Activated CD8-positive, alpha-beta memory T cell treated with anti-CD3 and anti-CD28 coated beads, Interleukin-2, amount 10 ng/mL, durations not matched to agents 7 days and 5 days (primary cell): ENCODE measurements at regions not wholly inside any gene's neighbourhood (a gene's known extent, or its start where the extent isn't known, plus 50 kb on each side); places are given as distances from the start of the nearest gene placed in this dataset.

ENCODE experiments used
- ATAC-seq: fragments of 150-1000 bp; cut with Tn5 transposase; one replicate; pipeline ENCODE4 v1.10.0; 2021; ENCODE audit warnings: moderate library complexity
- CTCF ChIA-PET: fragments of 350-600 bp; sonication (Branson Sonifier 250); formaldehyde crosslinking; loops from one replicate; lab custom pipeline; 2021; ENCODE audit warnings: antibody characterized with exemption; lab: Charles Lee
- DNase-seq: peaks from one replicate; pipeline ENCODE4 v3.0.0-alpha.2; 2020
- H3K27ac Mint-ChIP-seq: one replicate; pipeline ENCODE4 v1.8.0; 2021; ENCODE audit warnings: mild to moderate bottlenecking, mixed read lengths
- H3K27me3 Mint-ChIP-seq: one replicate; pipeline ENCODE4 v1.8.0; 2021; ENCODE audit warnings: mixed read lengths
- H3K36me3 Mint-ChIP-seq: one replicate; pipeline ENCODE4 v1.8.0; 2021; ENCODE audit warnings: mild to moderate bottlenecking, mixed read lengths
- H3K4me1 Mint-ChIP-seq: one replicate; pipeline ENCODE4 v1.8.0; 2021; ENCODE audit warnings: mixed read lengths
- H3K4me3 Mint-ChIP-seq: one replicate; pipeline ENCODE4 v1.8.0; 2021; ENCODE audit warnings: mild to moderate bottlenecking, moderate library complexity, mixed read lengths
- H3K9me3 Mint-ChIP-seq: one replicate; pipeline ENCODE4 v1.8.0; 2022; ENCODE audit warnings: low read depth, mixed read lengths

DNA sequence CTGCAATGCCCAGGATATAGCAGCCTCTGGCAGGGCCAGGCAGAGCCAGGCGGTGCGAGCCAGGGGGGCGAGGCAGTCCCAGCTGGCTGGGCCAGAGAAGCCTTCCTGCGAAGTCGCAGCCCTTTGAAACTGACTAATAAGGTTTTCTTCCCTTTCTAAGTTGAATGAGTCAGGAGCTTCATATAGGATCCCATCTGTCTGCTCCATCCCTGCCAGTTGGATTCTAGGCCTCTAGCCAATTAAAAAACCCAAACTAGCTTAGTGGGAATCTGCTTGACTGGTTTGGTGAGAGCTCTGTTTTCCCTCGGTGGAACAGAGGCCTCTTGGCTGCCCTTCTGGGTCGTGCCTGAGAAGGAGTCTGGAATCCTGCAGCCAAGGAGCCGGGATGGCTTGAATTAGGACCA, 70.1 kb upstream of the RAPGEF1 start:
- H3K27me3 Mint-ChIP-seq = peaks cover 33% of the 10 kb centered on the region
- DNase-seq (no peak), ATAC-seq (no peak)
- no peaks in the 10 kb centered on the region for H3K4me1 Mint-ChIP-seq
- no peak overlapping the region for H3K4me3 Mint-ChIP-seq
- CTCF ChIA-PET = interaction anchor here (1.9 kb wide), 1 partner anchor 47 kb away, joined by 6 read pairs; no protein-coding TSS in a partner anchor
- H3K27ac Mint-ChIP-seq = no peak overlapping the region
- H3K9me3 Mint-ChIP-seq = no peaks in the 10 kb centered on the region
- no peaks in the 10 kb centered on the region for H3K36me3 Mint-ChIP-seq

DNA sequence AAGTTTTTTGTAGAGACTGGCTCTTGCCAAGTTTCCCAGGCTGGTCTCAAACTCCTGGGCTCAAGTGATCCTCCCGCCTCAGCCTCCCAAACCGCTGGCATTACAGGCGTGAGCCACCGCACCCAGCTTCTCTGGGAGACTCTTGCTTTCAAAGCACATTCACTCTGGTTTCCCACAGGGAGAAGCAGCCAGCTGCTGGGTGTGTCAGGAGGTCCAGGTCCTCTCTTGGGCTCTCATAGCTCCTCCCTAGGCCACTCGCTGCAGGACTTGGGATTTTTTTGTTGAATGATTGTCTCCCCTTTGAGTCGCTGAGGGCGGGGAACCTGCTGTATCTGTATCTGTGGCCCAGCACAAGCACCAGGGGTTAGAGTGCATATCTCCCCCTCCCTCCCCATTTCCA, 68.4 kb upstream of the RAPGEF1 start:
- ATAC-seq (no peak), DNase-seq (no peak)
- CTCF ChIA-PET = interaction anchor here (1.9 kb wide), 1 partner anchor 46 kb away, joined by 6 read pairs; no protein-coding TSS in a partner anchor

DNA sequence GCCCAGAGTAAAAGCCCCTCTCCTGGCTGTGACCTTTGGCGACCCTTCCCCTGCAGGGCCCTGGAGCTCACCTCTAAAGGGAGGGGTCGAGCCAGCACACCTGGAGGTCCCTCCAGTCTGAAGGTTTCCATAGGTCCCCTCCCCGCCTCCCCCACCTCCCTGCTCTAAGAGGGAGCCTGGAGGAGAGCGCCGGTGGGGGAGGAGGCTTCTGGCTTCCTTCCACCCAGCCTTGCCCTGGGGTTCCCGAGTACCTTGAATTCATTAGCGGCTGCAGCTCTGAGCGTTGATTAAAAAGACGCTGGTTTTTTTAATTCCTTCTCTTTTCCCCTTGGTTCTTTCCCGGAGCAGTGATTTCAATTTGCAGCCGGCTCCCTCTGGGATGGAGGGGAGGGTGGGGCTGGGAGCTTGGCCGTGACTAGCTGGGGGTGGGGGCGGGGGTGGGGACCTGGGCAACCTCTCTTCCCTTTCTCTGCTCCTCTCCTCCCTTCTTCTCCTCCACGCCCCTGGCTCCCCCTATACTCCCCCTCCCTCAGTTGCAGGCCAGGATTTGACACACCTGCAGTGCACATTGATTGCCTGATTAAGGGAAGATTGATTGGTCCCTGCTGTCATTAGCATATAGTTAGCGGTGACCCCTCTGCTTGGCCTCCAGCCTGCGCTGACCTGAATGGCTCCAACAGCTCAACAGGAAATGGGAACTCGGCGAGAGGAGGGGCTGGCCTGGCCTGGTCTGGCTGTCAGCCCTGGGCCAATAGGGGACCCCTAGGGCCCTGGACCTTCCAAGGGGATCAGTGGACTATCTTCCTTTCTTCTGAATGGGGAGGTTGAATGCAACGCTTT, 67.5 kb upstream of the RAPGEF1 start:
- no peak overlapping the region for H3K4me3 Mint-ChIP-seq
- CTCF ChIA-PET = interaction anchor here (1.2 kb wide), 1 partner anchor 452 kb away, joined by 3 read pairs; no protein-coding TSS in a partner anchor
- H3K9me3 Mint-ChIP-seq = no peaks in the 10 kb centered on the region
- H3K36me3 Mint-ChIP-seq = no peaks in the 10 kb centered on the region
- H3K4me1 Mint-ChIP-seq = no peaks in the 10 kb centered on the region
- DNase-seq = no peak
- ATAC-seq = no peak
- peaks cover 43% of the 10 kb centered on the region for H3K27me3 Mint-ChIP-seq
- no peak overlapping the region for H3K27ac Mint-ChIP-seq

More for the DNA sequence above, 68.4 kb upstream of the RAPGEF1 start:
- Mint-ChIP-seq H3K36me3 (no peaks in the 10 kb centered on the region), H3K9me3 (no peaks in the 10 kb centered on the region), H3K27ac (no peak overlapping the region), H3K27me3 (peaks cover 36% of the 10 kb centered on the region), H3K4me1 (no peaks in the 10 kb centered on the region), H3K4me3 (no peak overlapping the region)

DNA sequence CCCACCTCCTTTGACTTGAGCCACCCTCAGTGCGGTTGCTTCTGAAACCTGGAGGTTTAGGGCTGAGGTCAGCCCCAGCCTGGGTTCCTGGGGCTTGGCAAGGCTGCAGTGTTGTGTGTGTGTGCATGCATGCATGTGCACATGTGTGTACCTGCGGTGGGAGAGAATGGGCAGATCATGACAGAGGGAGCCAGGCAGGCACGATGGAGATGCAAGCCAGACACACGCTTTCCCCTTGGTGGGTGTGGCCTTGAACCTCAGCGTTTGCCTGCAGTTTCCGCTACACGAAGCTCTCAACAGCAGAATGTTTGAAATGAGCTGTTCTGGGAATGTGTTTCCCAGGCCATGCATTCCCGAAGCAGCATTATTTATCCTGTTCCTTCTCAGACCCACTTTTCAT, 65.9 kb upstream of the RAPGEF1 start:
- no peak overlapping the region for H3K27ac Mint-ChIP-seq
- no peaks in the 10 kb centered on the region for H3K9me3 Mint-ChIP-seq
- DNase-seq (no peak), ATAC-seq (no peak)
- peaks cover 39% of the 10 kb centered on the region for H3K27me3 Mint-ChIP-seq
- CTCF ChIA-PET = no interaction called here
- H3K36me3 Mint-ChIP-seq = no peaks in the 10 kb centered on the region
- no peak overlapping the region for H3K4me3 Mint-ChIP-seq
- H3K4me1 Mint-ChIP-seq = no peaks in the 10 kb centered on the region

DNA sequence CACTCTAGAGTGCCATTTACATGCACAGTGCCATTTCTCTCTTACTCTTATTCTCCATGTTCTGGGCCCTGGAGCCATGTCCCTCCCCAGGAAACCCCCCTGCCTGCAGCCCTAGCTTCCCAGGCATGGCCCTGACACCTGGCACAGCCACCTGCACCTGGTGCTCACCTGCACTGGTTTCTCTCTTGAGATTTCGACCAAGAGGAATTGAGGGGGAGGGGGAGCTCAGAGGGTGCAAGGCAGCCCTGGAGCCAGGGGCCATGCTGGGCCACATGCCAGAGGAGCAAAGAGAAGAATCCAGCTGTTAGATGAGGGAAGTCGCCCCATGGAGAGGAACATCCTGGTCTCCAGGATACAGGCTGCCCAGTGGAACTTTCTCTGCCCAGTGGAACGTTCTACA, 65.0 kb upstream of the RAPGEF1 start:
- no peak overlapping the region for H3K27ac Mint-ChIP-seq
- H3K4me3 Mint-ChIP-seq = no peak overlapping the region
- H3K27me3 Mint-ChIP-seq = peaks cover 36% of the 10 kb centered on the region
- DNase-seq (no peak), ATAC-seq (no peak)
- H3K4me1 Mint-ChIP-seq = no peaks in the 10 kb centered on the region
- CTCF ChIA-PET = interaction anchor here (0.5 kb wide), 1 partner anchor 1270 kb away, joined by 5 read pairs; no protein-coding TSS in a partner anchor
- H3K36me3 Mint-ChIP-seq = no peaks in the 10 kb centered on the region
- no peaks in the 10 kb centered on the region for H3K9me3 Mint-ChIP-seq

DNA sequence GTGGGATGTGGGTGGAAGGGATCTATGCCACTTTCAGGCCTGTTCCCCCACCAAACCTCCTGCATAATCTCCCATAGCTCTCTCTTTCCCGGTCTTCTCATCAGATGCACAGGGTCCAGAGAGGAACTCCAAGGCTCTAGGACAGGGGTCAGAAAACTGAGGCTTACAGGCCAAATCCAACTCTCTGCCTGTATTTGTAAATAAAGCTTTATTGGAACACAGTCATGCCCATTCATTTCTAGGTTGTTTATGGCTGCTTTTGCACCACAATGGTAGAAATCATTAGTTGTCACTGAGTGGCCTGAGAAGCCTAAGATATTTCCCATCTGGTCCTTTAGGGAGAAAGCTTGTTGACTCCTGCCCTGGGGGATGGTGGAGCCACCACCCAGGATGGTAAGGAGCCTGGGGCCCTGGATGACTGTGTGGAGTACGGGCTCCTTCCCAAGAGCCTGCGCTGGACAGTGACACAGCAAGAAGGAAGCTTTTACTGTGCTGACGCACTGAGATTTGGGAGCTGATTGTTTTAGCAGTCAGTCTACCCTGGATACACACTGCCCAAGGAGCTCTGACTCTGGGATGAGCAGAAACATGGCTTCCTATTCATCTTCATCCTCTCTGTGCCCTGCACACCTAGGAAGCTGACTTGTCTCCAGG, 64.0 kb upstream of the RAPGEF1 start:
- DNase-seq = no peak
- CTCF ChIA-PET = interaction anchor here (0.7 to 1.3 kb wide), 2 partner anchors 12 to 46 kb away, joined by 3 read pairs; no protein-coding TSS in a partner anchor
- Mint-ChIP-seq H3K9me3 (no peaks in the 10 kb centered on the region), H3K36me3 (no peaks in the 10 kb centered on the region), H3K4me1 (no peaks in the 10 kb centered on the region), H3K27ac (no peak overlapping the region), H3K4me3 (no peak overlapping the region), H3K27me3 (peaks cover 32% of the 10 kb centered on the region)
- no peak for ATAC-seq

DNA sequence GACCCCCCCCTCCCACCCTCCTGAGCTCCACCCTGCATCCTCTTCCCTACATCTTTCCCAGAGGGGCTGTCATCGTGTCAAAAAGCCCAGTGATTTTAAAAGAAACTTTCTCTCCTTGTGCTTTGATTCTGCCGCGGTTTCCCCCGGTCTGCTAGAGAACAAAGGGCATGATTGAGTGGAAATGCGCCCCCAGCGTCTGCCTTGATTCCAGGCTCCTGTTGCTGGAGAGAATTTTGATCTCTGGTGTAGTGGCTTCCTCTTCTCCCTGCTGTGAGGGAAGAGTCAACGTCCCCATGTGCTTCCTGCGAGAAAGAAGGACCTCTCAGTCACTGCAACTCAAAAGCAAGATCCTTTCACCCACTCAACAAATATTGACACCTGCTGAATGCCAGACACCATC, 61.9 kb upstream of the RAPGEF1 start:
- Mint-ChIP-seq H3K9me3 (no peaks in the 10 kb centered on the region), H3K4me3 (no peak overlapping the region), H3K27ac (no peak overlapping the region), H3K36me3 (no peaks in the 10 kb centered on the region), H3K4me1 (no peaks in the 10 kb centered on the region), H3K27me3 (peaks cover 21% of the 10 kb centered on the region)
- ATAC-seq (no peak), DNase-seq (no peak)
- CTCF ChIA-PET = no interaction called here

DNA sequence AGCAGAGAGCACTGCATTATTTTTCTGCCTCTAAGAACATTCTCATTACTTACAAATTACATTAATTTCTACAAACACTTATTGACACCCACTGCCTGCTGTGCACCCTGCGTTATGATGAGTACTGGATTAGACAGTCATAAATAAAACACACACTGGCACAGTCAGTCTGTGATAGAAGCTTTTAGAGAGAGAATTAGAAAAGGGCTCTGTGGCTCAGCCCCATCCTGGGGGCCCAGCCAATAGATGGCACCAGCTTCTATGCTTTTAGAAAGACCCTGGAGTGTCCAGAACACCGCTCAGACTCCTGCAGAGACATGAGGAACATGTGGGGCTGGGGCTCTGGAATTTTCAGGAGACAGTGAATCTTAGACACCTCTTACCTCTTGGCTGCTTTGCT, 61.0 kb upstream of the RAPGEF1 start:
- no peaks in the 10 kb centered on the region for H3K4me1 Mint-ChIP-seq
- ATAC-seq (no peak), DNase-seq (no peak)
- no peak overlapping the region for H3K4me3 Mint-ChIP-seq
- CTCF ChIA-PET = no interaction called here
- H3K27ac Mint-ChIP-seq = no peak overlapping the region
- no peaks in the 10 kb centered on the region for H3K36me3 Mint-ChIP-seq
- H3K27me3 Mint-ChIP-seq = peaks cover 14% of the 10 kb centered on the region
- no peaks in the 10 kb centered on the region for H3K9me3 Mint-ChIP-seq

DNA sequence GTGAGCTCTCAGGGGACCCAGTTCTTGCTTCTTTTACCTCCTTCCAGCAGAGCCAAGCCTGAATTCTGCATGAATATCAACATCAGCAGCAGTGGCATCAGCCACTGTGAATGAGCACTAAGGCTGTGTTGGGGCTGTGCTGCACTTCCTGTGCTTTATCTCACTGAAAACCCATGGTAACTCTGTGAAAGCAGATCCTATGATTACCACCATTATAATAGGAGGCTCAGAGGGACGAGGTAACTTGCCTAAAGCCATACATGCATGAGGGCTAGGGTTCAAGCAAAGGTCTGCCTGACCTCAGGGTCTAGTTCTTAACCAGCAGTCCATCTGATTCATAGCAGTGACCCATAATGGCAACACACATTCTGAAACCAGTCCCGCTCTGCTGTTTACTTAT, 60.5 kb upstream of the RAPGEF1 start:
- no peak overlapping the region for H3K27ac Mint-ChIP-seq
- CTCF ChIA-PET = no interaction called here

DNA sequence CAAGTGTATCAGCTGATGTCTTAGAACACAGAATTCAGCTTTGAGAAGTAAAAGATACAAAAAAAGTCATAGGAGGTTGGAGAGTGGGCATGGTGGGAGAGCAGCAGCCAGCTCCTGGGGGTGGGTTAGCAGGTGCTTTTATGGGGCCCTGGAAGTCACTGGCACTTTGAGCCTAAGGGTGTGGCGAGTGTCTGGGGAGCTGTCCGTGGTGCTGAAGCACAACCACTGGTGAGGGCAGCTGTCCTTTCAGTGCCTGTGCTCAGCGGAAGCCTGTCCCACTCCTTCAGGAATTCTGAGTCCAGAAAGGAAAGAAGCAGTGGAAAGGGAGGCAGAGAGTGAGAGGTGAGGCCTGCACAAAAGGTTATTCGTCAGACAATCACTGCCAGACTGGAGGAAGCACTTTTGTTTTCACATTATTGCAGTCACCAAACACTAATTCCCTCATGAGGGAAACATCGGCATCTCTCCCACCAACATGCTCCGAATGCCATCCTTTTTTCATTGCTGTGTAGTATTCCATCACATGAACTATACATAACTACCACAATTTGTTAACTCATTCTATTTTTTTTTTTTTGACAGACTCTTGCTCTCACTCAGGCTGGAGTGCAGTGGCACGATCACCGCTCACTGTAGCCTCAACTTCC, 59.4 kb upstream of the RAPGEF1 start:
- no peaks in the 10 kb centered on the region for H3K4me1 Mint-ChIP-seq
- H3K27ac Mint-ChIP-seq = no peak overlapping the region
- CTCF ChIA-PET = interaction anchor here (1.0 to 1.3 kb wide), 2 partner anchors 36 to 437 kb away, joined by 3 read pairs; no protein-coding TSS in a partner anchor
- H3K4me3 Mint-ChIP-seq = no peak overlapping the region
- H3K9me3 Mint-ChIP-seq = no peaks in the 10 kb centered on the region
- H3K27me3 Mint-ChIP-seq = peaks cover 16% of the 10 kb centered on the region
- ATAC-seq (peak; percentile 51), DNase-seq (peak; percentile 68)
- H3K36me3 Mint-ChIP-seq = no peaks in the 10 kb centered on the region

More for the DNA sequence above, 60.5 kb upstream of the RAPGEF1 start:
- Mint-ChIP-seq H3K4me1 (no peaks in the 10 kb centered on the region), H3K9me3 (no peaks in the 10 kb centered on the region), H3K36me3 (no peaks in the 10 kb centered on the region), H3K4me3 (no peak overlapping the region), H3K27me3 (peaks cover 12% of the 10 kb centered on the region)
- no peak for ATAC-seq
- no peak for DNase-seq

DNA sequence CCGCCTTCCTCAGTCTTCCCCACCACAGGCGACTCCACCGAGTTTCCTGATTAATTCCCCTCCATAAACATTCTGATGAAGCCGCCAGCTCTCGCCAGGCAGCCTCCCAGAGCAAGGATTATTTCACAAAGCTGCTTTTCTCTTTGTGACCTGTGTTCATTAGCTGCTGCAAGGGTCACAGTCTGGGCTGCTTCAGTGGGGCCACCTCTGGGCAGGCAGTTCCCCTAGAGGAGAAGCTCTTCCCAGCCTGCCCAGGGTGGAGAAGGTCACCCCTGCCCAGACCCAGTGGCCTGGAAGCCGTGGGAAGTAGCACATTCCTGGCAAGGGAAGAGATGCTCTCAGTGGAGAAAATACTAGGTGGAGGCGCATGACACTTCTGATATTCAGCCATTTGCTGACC, 58.4 kb upstream of the RAPGEF1 start:
- no peak overlapping the region for H3K4me3 Mint-ChIP-seq
- CTCF ChIA-PET = interaction anchor here (1.3 kb wide), 1 partner anchor 438 kb away, joined by 3 read pairs; no protein-coding TSS in a partner anchor

DNA sequence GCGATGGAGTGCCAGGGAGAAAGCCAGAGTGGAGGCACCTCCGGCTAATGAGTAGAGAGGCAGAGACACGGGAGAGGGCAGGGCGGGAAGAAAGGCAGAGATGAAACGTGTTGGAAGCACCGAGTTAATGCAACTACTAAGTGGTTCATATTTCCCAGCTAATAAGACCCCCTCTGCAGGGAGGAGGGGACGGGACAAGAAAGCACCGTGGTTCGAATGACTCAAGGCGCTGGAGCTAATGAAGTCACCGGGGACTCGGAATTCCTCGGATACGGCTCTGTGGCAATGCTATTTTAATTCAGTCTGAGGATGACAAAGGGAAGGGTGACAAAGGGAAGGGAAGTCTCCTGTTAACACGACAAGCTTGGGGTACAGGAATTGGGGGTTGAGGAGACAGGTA, 54.5 kb upstream of the RAPGEF1 start:
- Mint-ChIP-seq H3K36me3 (no peaks in the 10 kb centered on the region), H3K27me3 (peaks cover 9% of the 10 kb centered on the region), H3K4me3 (no peak overlapping the region), H3K4me1 (no peaks in the 10 kb centered on the region), H3K9me3 (no peaks in the 10 kb centered on the region), H3K27ac (no peak overlapping the region)
- ATAC-seq (no peak), DNase-seq (no peak)
- CTCF ChIA-PET = interaction anchor here (1.3 kb wide), 1 partner anchor 442 kb away, joined by 4 read pairs; no protein-coding TSS in a partner anchor

More for the DNA sequence above, 58.4 kb upstream of the RAPGEF1 start:
- ATAC-seq = no peak
- no peak overlapping the region for H3K27ac Mint-ChIP-seq
- H3K4me1 Mint-ChIP-seq = no peaks in the 10 kb centered on the region
- peaks cover 13% of the 10 kb centered on the region for H3K27me3 Mint-ChIP-seq
- H3K36me3 Mint-ChIP-seq = no peaks in the 10 kb centered on the region
- no peaks in the 10 kb centered on the region for H3K9me3 Mint-ChIP-seq
- no peak for DNase-seq

DNA sequence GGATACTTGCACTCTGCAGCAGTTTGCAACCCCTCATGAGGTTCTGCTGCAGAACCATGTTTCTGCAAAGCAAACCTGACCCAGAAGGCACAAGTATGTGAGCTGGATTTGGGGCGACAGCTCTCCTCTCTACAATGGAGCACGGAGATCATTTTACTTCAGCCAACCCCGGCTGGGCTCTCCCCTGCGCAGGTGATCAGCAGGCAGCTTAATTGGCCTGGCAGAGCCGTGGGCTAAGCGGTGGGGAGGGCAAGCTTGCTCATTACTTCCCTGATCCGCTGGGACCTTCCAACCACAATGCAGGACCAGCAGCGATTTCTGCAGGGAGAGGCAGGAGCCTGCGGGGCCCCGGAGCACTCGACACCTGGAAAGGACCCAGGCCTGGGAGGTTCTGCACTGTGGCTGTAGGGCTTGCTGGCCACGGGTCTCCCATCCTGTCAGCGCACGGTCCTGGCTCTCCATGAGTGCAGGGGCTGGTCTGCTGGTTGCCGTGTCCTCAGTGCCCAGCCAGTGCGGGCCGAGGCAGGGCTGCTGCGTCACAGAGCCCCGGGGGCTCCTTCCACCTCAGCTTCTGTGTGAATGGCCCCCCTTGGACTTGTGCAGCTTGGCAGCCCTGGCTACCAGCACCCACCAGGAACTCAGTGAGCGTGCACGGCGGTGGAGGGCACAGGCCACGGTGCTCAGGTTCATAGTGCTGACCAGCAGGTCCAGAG, 51.8 kb upstream of the RAPGEF1 start:
- H3K4me3 Mint-ChIP-seq = no peak overlapping the region
- H3K36me3 Mint-ChIP-seq = no peaks in the 10 kb centered on the region
- peaks cover 22% of the 10 kb centered on the region for H3K27me3 Mint-ChIP-seq

More for the DNA sequence above, 51.8 kb upstream of the RAPGEF1 start:
- Mint-ChIP-seq H3K4me1 (no peaks in the 10 kb centered on the region), H3K9me3 (no peaks in the 10 kb centered on the region), H3K27ac (no peak overlapping the region)
- no peak for ATAC-seq
- CTCF ChIA-PET = no interaction called here
- DNase-seq = no peak
